ENCODE measurements at regions not wholly inside any gene's neighbourhood (a gene's known extent, or its start where the extent isn't known, plus 50 kb on each side); places are given as distances from the start of the nearest gene placed in this dataset.

GRCh38 chr14:97023871-97024270 lies 226.7 kb downstream of the VRK1 start:
- no peak for DNase-seq (ENCODE audit: low read depth)
- no peak overlapping the region for H3K4me3 ChIP-seq (ENCODE audit: low read depth, low read length)

- no peak for DNase-seq (ENCODE audit: low read depth)
- no peak overlapping the region for H3K4me3 ChIP-seq (ENCODE audit: low read depth, low read length)
These were observed 227.1 kb downstream of the VRK1 start for GRCh38 chr14:97024300-97024699.

- DNase-seq (ENCODE audit: low read depth), result no peak
These were observed 228.5 kb downstream of the VRK1 start for GRCh38 chr14:97025722-97026121.

GRCh38 chr14:97027256-97027999 lies 230.2 kb downstream of the VRK1 start:
- DNase-seq (ENCODE audit: low read depth), result no peak
- no peak overlapping the region for H3K4me3 ChIP-seq (ENCODE audit: low read depth, low read length)

More at GRCh38 chr14:97025722-97026121, 228.5 kb downstream of the VRK1 start:
- no peak overlapping the region for H3K4me3 ChIP-seq (ENCODE audit: low read depth, low read length)

DNA sequence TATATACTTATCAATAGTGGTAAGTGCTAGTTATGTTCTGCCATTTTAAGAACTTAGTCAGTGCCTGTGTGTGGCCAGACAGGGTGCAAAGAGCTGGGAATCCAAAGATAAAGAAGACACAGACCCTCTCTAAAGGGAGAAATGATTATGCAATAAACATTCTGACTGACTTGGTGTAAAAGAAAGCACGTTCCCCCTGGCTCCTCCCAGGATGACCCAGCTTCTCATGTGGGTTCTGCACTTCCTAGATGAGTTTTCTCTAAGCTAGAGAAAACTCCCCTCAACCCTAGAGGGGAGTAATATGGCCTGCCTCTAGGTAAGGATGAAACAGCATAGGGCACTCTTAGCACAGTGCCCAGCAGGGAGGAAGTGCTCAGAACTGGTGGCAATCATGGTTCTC lies 231.2 kb downstream of the VRK1 start:
- no peak for DNase-seq (ENCODE audit: low read depth)
- H3K4me3 ChIP-seq (ENCODE audit: low read depth, low read length), result no peak overlapping the region

DNA sequence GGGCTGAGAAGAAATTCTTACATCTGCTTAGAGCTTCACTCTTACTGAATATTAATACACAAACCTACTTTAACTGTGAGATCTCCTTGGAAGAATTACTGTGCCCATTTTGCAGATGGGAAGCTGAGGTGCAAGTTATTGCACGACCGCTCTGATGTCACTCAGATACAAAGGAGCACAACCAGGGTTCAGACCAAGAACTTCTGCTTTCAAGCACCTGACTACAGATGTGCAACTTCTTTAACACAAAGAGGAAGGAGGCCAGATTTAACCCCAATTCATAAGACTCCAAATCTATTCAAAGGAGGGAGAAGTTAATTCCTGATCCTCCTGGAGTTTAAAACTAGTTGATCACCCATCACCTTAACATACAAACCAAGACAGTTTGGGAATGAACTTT lies 232.6 kb downstream of the VRK1 start:
- H3K4me3 ChIP-seq (ENCODE audit: low read depth, low read length), result no peak overlapping the region
- DNase-seq (ENCODE audit: low read depth), result no peak

DNA sequence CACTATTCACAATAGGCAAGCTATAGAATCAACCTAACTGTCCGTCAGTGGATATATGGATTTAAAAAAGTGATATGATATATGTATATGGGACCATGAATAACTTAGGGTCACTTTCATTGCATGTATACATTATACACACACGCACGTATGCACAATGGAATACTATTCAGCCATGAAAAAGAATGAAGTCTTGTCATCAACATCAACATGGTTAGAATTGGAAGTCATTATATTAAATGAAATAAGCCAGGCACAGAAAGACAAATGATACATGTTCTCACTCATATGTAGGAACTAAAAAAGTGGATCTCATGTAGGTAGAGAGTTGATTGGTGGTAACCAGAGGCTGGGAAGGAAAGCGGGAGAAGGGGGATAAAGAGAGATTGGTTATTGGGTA lies 234.3 kb downstream of the VRK1 start:
- DNase-seq (ENCODE audit: low read depth), result no peak
- H3K4me3 ChIP-seq (ENCODE audit: low read depth, low read length), result no peak overlapping the region

- H3K4me3 ChIP-seq (ENCODE audit: low read depth, low read length), result no peak overlapping the region
- no peak for DNase-seq (ENCODE audit: low read depth)
These were observed 236.4 kb downstream of the VRK1 start for GRCh38 chr14:97033556-97034081.

- H3K4me3 ChIP-seq (ENCODE audit: low read depth, low read length), result no peak overlapping the region
- no peak for DNase-seq (ENCODE audit: low read depth)
These were observed 239.1 kb downstream of the VRK1 start for GRCh38 chr14:97036086-97036852.

- DNase-seq (ENCODE audit: low read depth), result no peak
- no peak overlapping the region for H3K4me3 ChIP-seq (ENCODE audit: low read depth, low read length)
These were observed 242.7 kb downstream of the VRK1 start for GRCh38 chr14:97039717-97040363.

GRCh38 chr14:97046967-97047366 lies 249.8 kb downstream of the VRK1 start:
- H3K4me3 ChIP-seq (ENCODE audit: low read depth, low read length), result no peak overlapping the region
- no peak for DNase-seq (ENCODE audit: low read depth)

DNA sequence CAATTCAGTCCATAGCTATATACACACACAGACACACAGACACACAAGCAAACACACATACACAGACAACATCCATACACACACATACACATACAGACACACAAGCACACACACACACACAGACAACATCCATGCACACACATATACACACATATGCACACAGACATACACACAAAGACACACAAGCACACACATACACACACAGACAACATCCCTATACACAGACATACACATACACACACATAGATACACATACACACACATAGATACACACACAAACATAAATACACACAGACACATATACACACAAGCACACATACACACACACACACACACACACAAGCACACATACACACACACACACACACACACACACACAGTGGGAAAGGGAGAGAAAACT lies 254.8 kb downstream of the VRK1 start:
- H3K4me3 ChIP-seq (ENCODE audit: low read depth, low read length), result no peak overlapping the region
- no peak for DNase-seq (ENCODE audit: low read depth)

DNA sequence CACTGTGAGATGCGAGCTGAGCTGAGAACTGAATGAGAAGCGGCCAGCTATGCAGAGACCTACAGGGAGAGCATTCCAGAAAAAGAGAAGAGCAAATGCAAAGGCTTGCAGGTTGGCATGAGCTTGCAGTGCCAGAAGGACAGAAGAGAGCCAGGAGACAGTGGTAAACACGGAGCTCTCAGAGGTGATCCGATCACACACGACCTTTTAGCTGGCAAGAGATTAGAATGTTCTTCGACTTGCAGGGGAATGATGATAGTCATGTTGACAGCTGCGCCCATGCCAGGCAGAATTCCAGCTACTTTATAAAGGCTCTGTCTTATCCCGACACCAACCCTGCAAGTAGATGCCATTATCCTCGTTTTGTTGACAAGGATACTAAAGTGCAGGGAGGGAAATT lies 256.8 kb downstream of the VRK1 start:
- DNase-seq (ENCODE audit: low read depth), result no peak
- no peak overlapping the region for H3K4me3 ChIP-seq (ENCODE audit: low read depth, low read length)

DNA sequence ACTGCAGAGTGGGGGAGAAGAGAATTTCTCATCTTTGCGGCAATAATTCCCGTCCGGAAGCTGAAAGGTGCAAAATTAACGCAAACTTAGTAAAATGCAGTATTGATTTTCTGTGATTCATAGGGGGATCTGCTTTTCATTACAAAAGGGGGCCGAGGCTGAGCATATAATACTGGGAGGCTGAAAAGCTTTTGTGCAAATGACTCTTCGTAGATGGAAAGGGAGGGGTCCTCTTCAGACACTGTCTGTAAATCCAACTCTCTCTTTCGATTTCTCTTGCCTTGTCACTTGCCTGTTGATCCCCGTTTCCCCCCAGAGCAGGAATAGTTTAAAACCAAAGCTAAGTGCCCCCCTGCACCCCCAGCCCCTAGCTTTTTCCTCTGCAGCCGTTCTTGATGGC lies 258.2 kb downstream of the VRK1 start:
- H3K4me3 ChIP-seq (ENCODE audit: low read depth, low read length), result no peak overlapping the region
- DNase-seq (ENCODE audit: low read depth), result no peak

DNA sequence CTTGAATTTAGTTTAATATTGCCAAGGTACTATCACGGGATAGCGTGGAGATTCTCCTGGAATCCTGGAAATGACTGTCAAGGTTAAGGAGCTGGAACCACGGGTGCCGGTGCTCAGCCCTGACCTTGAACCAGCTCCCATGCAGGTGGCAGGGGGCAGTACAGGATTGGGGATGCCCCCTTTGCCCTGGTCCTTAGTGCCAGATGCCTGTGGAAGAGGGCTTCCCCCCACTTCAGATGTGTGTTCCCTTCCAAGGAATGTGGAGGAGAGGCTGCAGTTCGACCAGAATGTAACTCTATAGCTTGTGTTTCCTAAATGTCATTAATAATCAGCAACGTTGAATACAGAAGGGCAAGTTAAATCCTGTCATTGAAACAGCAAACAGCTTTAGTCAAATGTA lies 258.9 kb downstream of the VRK1 start:
- no peak overlapping the region for H3K4me3 ChIP-seq (ENCODE audit: low read depth, low read length)
- DNase-seq (ENCODE audit: low read depth), result no peak

GRCh38 chr14:97057238-97058073 lies 260.3 kb downstream of the VRK1 start:
- no peak for DNase-seq (ENCODE audit: low read depth)
- no peak overlapping the region for H3K4me3 ChIP-seq (ENCODE audit: low read depth, low read length)

DNA sequence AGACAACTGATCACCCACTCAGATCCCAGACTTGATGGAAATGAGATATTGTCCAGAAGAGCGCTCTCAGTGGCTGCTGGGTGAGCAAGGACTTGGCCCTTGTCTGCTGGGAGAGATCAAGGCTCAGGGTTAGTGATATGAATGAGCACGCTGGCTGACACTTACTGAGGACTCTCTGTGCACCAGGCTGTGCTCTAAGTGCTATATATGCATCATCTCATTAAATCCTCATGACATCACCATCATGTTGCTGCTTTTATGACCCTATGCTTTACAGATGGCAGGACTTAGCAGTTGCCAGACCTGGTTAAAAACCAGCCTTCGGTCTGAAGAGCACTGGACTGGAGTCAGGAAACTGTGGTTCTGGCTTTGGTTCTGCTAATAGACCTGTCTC lies 260.9 kb downstream of the VRK1 start:
- no peak overlapping the region for H3K4me3 ChIP-seq (ENCODE audit: low read depth, low read length)
- no peak for DNase-seq (ENCODE audit: low read depth)

DNA sequence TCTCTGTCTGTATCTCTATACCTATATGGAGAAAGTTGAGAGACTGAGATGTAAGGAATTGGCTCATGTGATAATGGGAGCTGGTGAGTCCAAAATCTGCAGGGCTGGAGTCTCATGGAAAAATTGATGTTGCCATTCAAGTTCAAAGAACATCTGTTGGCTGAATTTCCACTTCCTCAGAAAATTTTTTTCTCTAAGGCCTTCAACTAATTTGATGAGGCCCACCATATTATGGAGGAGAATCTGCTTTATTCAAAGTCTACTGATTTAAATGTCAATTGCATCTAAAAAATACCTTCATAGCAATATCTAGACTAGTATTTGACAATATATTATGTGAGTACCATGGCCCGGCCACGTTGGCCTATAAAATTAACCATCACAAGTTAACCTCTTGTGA lies 261.4 kb downstream of the VRK1 start:
- no peak overlapping the region for H3K4me3 ChIP-seq (ENCODE audit: low read depth, low read length)
- DNase-seq (ENCODE audit: low read depth), result no peak

DNA sequence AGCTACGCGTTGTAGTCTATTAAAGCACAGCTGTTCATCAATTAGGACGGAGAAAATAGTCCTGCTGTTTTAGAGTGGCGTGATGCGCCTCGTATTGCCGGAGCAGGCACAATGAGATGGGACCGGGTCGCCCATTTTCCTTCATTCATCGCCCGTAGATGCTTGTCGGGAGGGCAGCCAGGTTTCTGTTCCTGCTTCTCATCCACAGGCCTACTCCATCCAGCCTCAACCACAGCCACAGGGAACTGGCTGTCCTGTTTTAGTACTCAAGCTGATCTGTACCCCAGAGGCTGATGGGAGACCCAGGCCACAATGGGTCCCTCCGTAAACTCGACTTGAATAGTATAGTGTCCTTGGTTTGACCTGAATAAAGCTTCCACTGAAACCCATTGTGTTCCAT lies 264.0 kb downstream of the VRK1 start:
- H3K4me3 ChIP-seq (ENCODE audit: low read depth, low read length), result no peak overlapping the region
- no peak for DNase-seq (ENCODE audit: low read depth)

DNA sequence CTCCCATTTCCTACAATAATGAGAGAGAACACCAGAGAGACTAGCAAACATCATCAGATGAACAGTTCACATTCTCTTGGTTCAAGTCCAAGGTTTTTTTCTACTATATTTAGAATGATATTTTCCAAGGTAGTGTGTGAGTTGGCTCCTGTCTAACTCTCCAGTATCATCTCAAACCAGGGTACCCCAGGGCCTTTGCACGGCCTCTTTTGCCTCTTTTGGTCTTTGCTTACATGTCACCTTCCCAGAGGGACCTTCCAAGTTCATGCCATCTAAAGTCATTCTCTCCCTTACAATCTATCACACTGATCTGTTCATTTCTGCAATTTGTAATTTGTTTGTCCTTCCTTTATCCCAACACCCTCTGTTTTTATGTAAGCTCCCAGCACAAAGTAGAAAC lies 264.5 kb downstream of the VRK1 start:
- no peak for DNase-seq (ENCODE audit: low read depth)
- no peak overlapping the region for H3K4me3 ChIP-seq (ENCODE audit: low read depth, low read length)
